Naive thymus-derived CD8-positive, alpha-beta T cell (primary cell): ENCODE measurements at regions not wholly inside any gene's neighbourhood (a gene's known extent, or its start where the extent isn't known, plus 50 kb on each side); places are given as distances from the start of the nearest gene placed in this dataset.

Experiments used
- ATAC-seq, 2 donors: fragments of 150-1000 bp; cut with Tn5 transposase in 1 of 2; sonication (Bioruptor Pico), chemical (Tn5 transposase) in 1 of 2; 1 replicate in 1 of 2; 2 replicates in 1 of 2; pipeline ENCODE4 v1.10.0; 2021; ENCODE audit warnings: mild to moderate bottlenecking in 2 of 2, moderate library complexity in 2 of 2
- POLR2A ChIA-PET: fragments of 350-600 bp; sonication (Branson Sonifier 250); formaldehyde crosslinking; loops from one replicate; lab custom pipeline; 2021; ENCODE audit warnings: antibody characterized with exemption; lab: Charles Lee
- DNase-seq, 10 donors: peaks; one replicate each; pipeline versions ENCODE4 v3.0.0 to v3.0.0-alpha.2; 2020 to 2022
- H3K27ac Mint-ChIP-seq, 10 donors: one replicate each; pipeline ENCODE4 v1.8.0; 2020 to 2022; ENCODE audit warnings: mild to moderate bottlenecking in 10 of 10, mixed read lengths in 10 of 10, moderate library complexity in 4 of 10, inconsistent platforms in 1 of 10
- H3K27me3 Mint-ChIP-seq, 5 donors: one replicate each; pipeline ENCODE4 v1.8.0; 2021 to 2022; ENCODE audit warnings: mixed read lengths in 5 of 5
- H3K36me3 Mint-ChIP-seq, 3 donors: one replicate each; pipeline ENCODE4 v1.8.0; 2020 to 2022; ENCODE audit warnings: mixed read lengths in 3 of 3, mild to moderate bottlenecking in 2 of 3, inconsistent platforms in 1 of 3
- H3K4me1 Mint-ChIP-seq, 4 donors: one replicate each; pipeline ENCODE4 v1.8.0; 2021 to 2022; ENCODE audit warnings: mixed read lengths in 4 of 4
- H3K4me3 Mint-ChIP-seq, 10 donors: one replicate each; pipeline ENCODE4 v1.8.0; 2020 to 2022; ENCODE audit warnings: mild to moderate bottlenecking in 10 of 10, mixed read lengths in 10 of 10, moderate library complexity in 6 of 10, inconsistent platforms in 1 of 10
- H3K9me3 Mint-ChIP-seq, 9 donors: one replicate each; pipeline ENCODE4 v1.8.0; 2020 to 2022; ENCODE audit warnings: mixed read lengths in 9 of 9, mild to moderate bottlenecking in 3 of 9, inconsistent platforms in 1 of 9, moderate library complexity in 1 of 9

DNA sequence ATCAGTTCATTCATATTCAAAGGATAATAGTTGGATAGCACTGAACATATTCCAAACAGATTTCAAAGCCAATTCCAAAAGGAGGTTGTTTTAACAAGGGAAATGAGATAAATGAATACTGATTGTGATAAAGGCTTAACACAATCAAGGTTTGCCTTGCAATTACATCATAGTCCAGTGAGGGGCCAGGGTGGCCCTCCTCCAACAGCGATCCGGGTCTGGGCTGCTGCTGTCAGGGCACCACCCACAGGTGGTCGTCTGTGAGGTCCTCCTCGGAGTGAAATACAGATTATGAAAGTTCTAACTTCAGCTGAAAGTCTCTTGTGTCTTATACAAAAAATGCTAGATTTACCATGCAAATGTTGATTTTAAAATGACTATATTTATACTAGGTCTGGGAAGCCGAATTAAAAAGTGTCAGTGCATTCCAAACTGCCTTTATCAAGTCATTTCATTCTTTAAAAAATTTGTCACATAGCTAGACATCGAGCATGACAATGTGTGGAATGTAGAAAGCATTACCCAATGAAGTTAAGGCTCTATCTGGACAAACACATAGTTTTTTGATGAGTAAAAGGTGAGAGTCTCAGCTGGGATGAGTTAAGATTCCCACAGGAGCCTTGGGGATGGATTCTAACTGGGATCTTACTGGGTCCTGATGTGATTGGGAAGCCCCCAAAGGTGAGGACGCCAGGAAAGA lies 65.9 kb upstream of the SLC22A23 start:
- no peak overlapping the region for H3K4me3 Mint-ChIP-seq
- POLR2A ChIA-PET = no interaction called here
- no peaks in the 10 kb centered on the region for H3K9me3 Mint-ChIP-seq
- no peaks in the 10 kb centered on the region for H3K4me1 Mint-ChIP-seq
- H3K27me3 Mint-ChIP-seq = peaks cover 7 to 32% (median 24%) of the 10 kb centered on the region in 5 donors
- ATAC-seq = no peak
- H3K36me3 Mint-ChIP-seq = no peaks in the 10 kb centered on the region
- no peak for DNase-seq
- no peak overlapping the region for H3K27ac Mint-ChIP-seq

DNA sequence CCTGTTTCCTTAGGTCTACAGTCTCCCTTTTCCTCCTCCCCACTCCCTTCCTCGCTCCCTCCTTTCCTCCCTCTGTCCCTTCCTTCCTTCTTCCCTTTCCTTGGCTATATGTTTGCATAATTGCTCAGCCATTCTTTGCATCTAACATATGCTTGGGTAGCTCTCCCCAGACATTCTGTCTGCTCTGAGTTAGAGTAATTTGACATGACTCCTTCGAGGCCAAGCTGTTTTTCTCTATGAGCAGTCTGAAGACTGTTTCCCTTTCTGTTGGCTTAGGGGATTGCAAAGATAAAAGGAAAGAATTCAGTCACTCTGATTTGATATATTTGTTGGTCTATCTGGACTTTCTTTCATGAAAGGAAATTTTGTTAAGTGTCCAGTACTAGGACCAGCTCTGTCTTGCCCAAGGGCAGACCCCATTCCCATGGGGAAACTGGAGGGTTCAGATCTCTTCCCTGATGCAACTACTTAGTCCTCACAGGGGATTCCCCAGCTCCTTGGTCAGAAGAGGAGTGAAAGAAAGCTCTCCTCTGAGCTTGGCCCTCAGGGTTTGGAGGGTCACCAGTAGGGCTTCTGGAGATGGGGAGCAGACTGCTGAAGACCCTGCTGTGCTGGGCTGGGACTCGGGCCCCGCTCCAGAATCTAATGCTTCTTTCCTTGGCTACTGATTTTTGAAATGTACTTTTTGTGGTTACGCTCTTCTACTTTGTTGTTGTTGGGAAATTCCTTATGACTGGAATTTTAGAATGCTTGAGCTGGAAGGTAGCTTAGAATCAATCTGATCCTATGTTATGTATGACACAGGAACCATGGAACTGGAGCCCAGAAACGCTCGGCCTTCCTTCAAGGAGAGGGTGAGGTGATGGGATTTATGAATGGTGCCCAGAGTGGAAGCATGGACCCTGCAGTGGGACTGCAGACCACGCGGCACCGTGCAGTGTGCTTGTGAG lies 63.7 kb upstream of the SLC22A23 start:
- Mint-ChIP-seq H3K27me3 (peaks cover 7 to 32% (median 24%) of the 10 kb centered on the region in 5 donors), H3K9me3 (no peaks in the 10 kb centered on the region), H3K4me3 (no peak overlapping the region), H3K4me1 (no peaks in the 10 kb centered on the region), H3K27ac (no peak overlapping the region), H3K36me3 (no peaks in the 10 kb centered on the region)
- POLR2A ChIA-PET = no interaction called here
- DNase-seq (no peak), ATAC-seq (no peak)

DNA sequence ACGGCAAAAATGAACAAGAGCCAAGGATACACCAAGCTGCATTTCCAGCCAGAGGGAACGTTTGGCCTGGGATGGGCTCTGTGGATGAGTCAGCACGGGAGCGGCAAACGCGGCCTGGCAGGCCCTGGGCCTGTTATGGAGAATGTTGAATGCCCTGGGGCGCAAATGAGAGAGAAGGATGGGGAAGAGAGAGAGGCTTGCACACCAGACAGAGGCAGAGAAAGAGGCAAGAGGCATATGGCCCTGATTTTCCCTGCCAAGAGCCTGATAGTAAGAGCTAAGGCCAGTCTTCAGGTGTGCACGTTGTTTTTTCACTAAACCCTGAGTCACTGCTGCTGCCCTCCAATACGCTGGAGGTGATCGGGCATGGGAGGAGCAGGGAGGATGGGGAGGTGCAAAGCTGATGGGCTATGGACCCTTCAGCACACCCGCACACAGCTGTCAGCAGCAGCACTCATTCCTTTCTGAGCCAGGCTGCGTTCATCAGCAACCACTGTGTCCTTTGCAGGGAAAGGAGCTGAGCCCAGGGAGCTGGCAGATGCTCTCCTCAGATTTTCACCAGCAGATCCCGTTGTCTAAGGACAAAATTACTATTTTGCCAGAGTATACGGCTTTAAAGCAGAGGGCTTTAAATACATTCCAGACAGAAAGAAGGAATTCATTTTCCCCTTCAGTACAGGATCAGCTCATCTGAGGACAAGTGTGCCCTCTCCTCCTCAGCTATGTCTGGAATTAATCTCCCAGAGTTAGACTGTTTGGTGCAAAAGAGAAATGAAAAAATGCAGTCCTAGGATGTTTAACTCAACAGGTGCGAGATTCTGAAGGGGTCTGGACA lies 61.7 kb upstream of the SLC22A23 start:
- no peak overlapping the region for H3K4me3 Mint-ChIP-seq
- no peaks in the 10 kb centered on the region for H3K36me3 Mint-ChIP-seq
- DNase-seq (no peak), ATAC-seq (no peak)
- POLR2A ChIA-PET = no interaction called here
- peaks cover 11 to 47% (median 33%) of the 10 kb centered on the region in 5 donors for H3K27me3 Mint-ChIP-seq
- no peak overlapping the region for H3K27ac Mint-ChIP-seq
- H3K9me3 Mint-ChIP-seq = no peaks in the 10 kb centered on the region
- no peaks in the 10 kb centered on the region for H3K4me1 Mint-ChIP-seq

DNA sequence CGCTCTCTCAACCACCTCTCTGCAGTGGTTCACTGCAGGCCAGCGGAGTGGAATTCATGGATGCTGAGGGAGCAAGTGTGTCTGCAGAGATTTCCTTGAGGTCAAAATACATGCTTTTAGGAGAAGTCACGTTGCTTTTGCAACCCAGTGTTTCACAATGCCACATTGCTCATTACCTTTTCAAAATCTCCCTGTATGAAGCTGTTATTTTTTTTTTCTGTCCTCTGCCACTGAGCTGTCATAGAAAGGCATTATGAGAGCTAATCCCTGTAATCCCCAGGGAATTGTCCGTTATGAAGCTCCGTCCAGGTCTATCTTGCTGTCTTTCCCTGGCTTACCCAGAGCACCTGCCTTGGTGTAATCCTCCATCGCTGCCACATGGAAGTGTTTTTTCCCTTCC lies 60.5 kb upstream of the SLC22A23 start:
- no peak overlapping the region for H3K27ac Mint-ChIP-seq
- DNase-seq (no peak), ATAC-seq (no peak)
- POLR2A ChIA-PET = interaction anchor here (0.6 kb wide), 1 partner anchor 44 kb away, joined by 3 read pairs; no protein-coding TSS in a partner anchor
- H3K36me3 Mint-ChIP-seq = no peaks in the 10 kb centered on the region
- no peaks in the 10 kb centered on the region for H3K9me3 Mint-ChIP-seq
- H3K27me3 Mint-ChIP-seq = peaks cover 13 to 53% (median 42%) of the 10 kb centered on the region in 5 donors
- no peaks in the 10 kb centered on the region for H3K4me1 Mint-ChIP-seq
- H3K4me3 Mint-ChIP-seq = no peak overlapping the region

DNA sequence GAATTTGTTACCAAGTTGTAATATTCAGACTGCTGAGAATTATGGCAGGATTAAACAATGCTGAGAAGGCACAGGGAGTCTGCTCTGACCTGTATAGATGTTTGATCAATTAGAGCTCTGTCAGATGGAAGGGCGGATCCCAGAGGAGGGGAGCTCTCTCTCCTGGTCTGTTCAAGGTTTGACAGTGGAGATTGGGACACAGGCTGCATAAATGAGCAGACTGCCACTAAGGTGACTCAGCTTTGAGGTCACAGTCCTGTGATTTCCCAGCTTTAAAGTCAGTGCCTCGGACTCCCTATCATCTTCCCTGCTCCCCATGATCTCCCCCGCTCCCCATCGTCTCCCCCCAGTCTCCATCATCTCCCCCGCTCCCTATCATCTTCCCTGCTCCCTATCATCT lies 59.2 kb upstream of the SLC22A23 start:
- H3K4me3 Mint-ChIP-seq = no peak overlapping the region
- H3K36me3 Mint-ChIP-seq = no peaks in the 10 kb centered on the region
- H3K27ac Mint-ChIP-seq = no peak overlapping the region
- POLR2A ChIA-PET = no interaction called here
- no peak for DNase-seq
- H3K27me3 Mint-ChIP-seq = peaks cover 10 to 56% (median 39%) of the 10 kb centered on the region in 5 donors
- H3K4me1 Mint-ChIP-seq = no peaks in the 10 kb centered on the region
- H3K9me3 Mint-ChIP-seq = no peaks in the 10 kb centered on the region
- ATAC-seq = no peak

DNA sequence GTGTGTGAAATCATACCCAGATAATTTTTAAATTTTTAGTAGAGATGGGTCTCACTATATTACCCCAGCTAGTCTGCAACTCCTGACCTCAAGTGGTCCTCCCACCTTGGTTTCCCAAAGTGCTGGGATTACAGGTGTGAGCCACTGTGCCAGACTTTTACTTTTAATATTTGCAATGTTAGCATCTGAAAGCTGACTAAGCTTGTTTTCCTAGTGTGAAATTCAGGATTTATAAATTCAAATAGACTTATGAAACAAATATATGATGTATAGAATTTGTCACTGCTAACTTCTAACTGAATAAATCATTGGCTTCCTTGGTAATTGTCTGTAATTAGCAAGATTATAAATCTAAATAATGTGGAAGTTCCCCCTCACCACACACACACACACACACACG lies 58.8 kb upstream of the SLC22A23 start:
- no peaks in the 10 kb centered on the region for H3K4me1 Mint-ChIP-seq
- H3K27ac Mint-ChIP-seq = no peak overlapping the region
- H3K9me3 Mint-ChIP-seq = no peaks in the 10 kb centered on the region
- H3K27me3 Mint-ChIP-seq = peaks cover 9 to 56% (median 39%) of the 10 kb centered on the region in 5 donors
- POLR2A ChIA-PET = no interaction called here
- DNase-seq (no peak), ATAC-seq (no peak)
- H3K36me3 Mint-ChIP-seq = no peaks in the 10 kb centered on the region
- H3K4me3 Mint-ChIP-seq = no peak overlapping the region

DNA sequence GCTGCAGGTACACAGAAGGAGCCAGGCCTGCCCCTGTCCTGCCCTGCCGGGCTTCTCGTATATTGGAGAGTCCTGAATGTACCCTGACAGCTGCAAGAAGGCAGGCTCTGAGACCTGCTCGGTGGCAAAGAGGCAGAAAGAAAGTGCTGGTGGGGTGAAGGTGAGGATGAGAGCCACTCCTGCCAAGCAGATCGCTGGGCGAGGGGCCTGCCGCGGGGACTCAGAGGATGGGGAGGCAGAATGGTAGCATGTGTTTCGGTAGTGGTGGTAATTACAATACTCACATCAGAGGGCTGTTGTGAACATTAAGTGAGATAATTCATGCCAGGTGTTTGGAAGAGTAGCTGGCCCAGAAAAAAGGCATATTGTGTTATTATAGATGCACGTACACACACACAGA lies 56.6 kb upstream of the SLC22A23 start:
- H3K4me1 Mint-ChIP-seq = no peaks in the 10 kb centered on the region
- no peak overlapping the region for H3K27ac Mint-ChIP-seq
- H3K36me3 Mint-ChIP-seq = no peaks in the 10 kb centered on the region
- no peak overlapping the region for H3K4me3 Mint-ChIP-seq
- DNase-seq (no peak), ATAC-seq (no peak)
- POLR2A ChIA-PET = no interaction called here
- no peaks in the 10 kb centered on the region for H3K9me3 Mint-ChIP-seq
- peaks cover 4 to 47% (median 32%) of the 10 kb centered on the region in 5 donors for H3K27me3 Mint-ChIP-seq

GRCh38 chr6:3512832-3513231 lies 56.0 kb upstream of the SLC22A23 start:
- POLR2A ChIA-PET = no interaction called here
- DNase-seq = no peak
- H3K36me3 Mint-ChIP-seq = no peaks in the 10 kb centered on the region
- no peaks in the 10 kb centered on the region for H3K4me1 Mint-ChIP-seq
- peaks cover 4 to 47% (median 28%) of the 10 kb centered on the region in 5 donors for H3K27me3 Mint-ChIP-seq
- no peak overlapping the region for H3K4me3 Mint-ChIP-seq
- no peaks in the 10 kb centered on the region for H3K9me3 Mint-ChIP-seq
- ATAC-seq = no peak
- H3K27ac Mint-ChIP-seq = no peak overlapping the region

- ATAC-seq = no peak
- H3K27ac Mint-ChIP-seq = no peak overlapping the region
- H3K4me1 Mint-ChIP-seq = no peaks in the 10 kb centered on the region
- no peak for DNase-seq
- H3K36me3 Mint-ChIP-seq = no peaks in the 10 kb centered on the region
- POLR2A ChIA-PET = no interaction called here
- peaks cover 4 to 47% (median 28%) of the 10 kb centered on the region in 5 donors for H3K27me3 Mint-ChIP-seq
- no peaks in the 10 kb centered on the region for H3K9me3 Mint-ChIP-seq
- no peak overlapping the region for H3K4me3 Mint-ChIP-seq
Observed at GRCh38 chr6:3510617-3511016, 53.8 kb upstream of the SLC22A23 start.

DNA sequence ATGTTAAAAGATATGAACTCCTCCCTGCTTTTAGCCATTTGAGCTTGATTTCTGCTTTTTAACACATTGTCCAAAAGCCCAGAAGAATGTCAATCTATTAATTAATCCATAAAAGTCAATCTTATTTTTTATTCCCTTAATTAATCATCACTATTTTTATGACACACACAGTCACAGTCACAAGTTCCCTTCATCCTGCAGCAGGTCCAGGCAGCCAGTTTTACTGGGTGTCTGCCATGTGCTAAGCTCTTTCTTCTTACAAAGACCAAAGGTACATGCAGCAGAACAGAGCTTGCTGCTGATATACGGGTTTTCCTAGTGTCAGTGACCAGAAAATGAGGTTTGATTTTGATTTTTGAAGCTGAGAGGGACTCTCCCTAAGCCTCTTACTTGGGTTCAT lies 53.3 kb upstream of the SLC22A23 start:
- peaks cover 4 to 47% (median 28%) of the 10 kb centered on the region in 5 donors for H3K27me3 Mint-ChIP-seq
- H3K4me3 Mint-ChIP-seq = no peak overlapping the region
- no peak overlapping the region for H3K27ac Mint-ChIP-seq
- POLR2A ChIA-PET = no interaction called here
- no peaks in the 10 kb centered on the region for H3K9me3 Mint-ChIP-seq
- ATAC-seq (no peak), DNase-seq (no peak)
- no peaks in the 10 kb centered on the region for H3K4me1 Mint-ChIP-seq
- no peaks in the 10 kb centered on the region for H3K36me3 Mint-ChIP-seq

GRCh38 chr6:3509336-3509735 lies 52.5 kb upstream of the SLC22A23 start:
- no peak overlapping the region for H3K4me3 Mint-ChIP-seq

DNA sequence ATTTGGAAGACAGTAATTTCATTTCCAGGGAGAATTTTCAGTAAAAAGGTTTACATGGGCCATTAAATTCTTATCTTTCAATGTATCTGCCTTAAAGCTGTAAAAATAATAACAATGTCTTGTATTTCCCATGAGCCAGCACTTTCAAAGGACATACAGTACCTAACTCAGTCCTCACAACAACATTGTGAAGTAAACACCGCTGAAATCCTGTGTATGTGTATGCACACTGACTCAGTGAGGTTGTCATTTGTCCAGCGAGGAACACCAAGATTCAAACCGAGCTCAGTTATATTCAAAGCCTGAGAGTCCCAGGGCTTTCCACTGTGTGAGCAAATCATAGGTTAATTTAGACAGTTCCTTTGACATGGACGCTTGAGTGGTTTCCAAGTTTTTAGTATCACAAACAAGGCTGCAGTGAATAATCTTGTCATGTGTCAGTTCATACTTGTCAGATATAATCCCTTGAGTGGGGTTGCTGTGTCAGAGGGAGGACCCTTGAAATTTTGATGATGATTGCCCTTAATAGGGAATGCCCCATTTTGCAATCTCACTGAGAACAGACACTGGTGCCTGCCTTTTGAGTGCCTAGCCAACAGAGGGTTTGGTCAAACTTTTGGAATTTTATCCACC lies 50.0 kb upstream of the SLC22A23 start:
- H3K27me3 Mint-ChIP-seq = peaks cover 4 to 20% (median 15%) of the 10 kb centered on the region in 5 donors
- POLR2A ChIA-PET = no interaction called here
- ATAC-seq = no peak
- no peaks in the 10 kb centered on the region for H3K9me3 Mint-ChIP-seq
- H3K4me1 Mint-ChIP-seq = peaks cover 0 to 9% (median 0%) of the 10 kb centered on the region in 4 donors
- H3K4me3 Mint-ChIP-seq = no peak overlapping the region
- no peak for DNase-seq
- no peaks in the 10 kb centered on the region for H3K36me3 Mint-ChIP-seq
- H3K27ac Mint-ChIP-seq = no peak overlapping the region

More at GRCh38 chr6:3509336-3509735, 52.5 kb upstream of the SLC22A23 start:
- H3K27me3 Mint-ChIP-seq = peaks cover 4 to 38% (median 24%) of the 10 kb centered on the region in 5 donors
- POLR2A ChIA-PET = no interaction called here
- DNase-seq = no peak
- no peak overlapping the region for H3K27ac Mint-ChIP-seq
- H3K9me3 Mint-ChIP-seq = no peaks in the 10 kb centered on the region
- no peak for ATAC-seq
- H3K4me1 Mint-ChIP-seq = peaks cover 0 to 4% (median 0%) of the 10 kb centered on the region in 4 donors
- H3K36me3 Mint-ChIP-seq = no peaks in the 10 kb centered on the region
